ENCODE measurements at regions not wholly inside any gene's neighbourhood (a gene's known extent, or its start where the extent isn't known, plus 50 kb on each side); places are given as distances from the start of the nearest gene placed in this dataset.
"Not testable (repeated sequence)": the region's sequence is repeated elsewhere in the genome, so short reads cannot be mapped to it uniquely, and the experiment has no call there.

GRCh38 chr1:8118736-8119135 is 92.6 kb upstream of the ERRFI1 start:
- DNase-seq (ENCODE audit: low read depth), result not testable (repeated sequence)

DNA sequence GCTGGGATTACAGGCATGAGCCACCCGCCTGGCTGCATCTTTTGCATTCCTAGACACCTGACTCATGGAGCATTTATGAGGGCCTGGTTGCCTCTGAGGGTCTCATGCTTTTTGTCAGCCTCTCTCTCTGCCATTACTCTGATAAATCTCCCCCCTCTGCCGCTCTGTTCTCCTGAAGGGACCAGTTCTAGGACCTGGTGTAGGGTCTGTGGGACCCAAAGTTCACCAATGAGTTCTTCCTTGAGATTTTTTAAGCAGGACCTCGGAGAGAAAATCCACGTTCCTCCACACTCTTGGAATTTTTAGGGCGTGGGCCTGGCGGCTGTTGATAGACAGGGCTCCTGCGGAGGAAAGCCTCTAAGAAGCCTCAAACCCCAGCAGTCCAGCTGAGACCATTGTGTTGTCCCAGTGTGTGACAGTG is 91.9 kb upstream of the ERRFI1 start:
- peak; percentile 43 for DNase-seq (ENCODE audit: low read depth)

- peak; percentile 69 for DNase-seq (ENCODE audit: low read depth)
Observed at GRCh38 chr1:8116894-8117264, 90.8 kb upstream of the ERRFI1 start.

GRCh38 chr1:8115769-8116167 is 89.7 kb upstream of the ERRFI1 start:
- no peak for DNase-seq (ENCODE audit: low read depth)

DNA sequence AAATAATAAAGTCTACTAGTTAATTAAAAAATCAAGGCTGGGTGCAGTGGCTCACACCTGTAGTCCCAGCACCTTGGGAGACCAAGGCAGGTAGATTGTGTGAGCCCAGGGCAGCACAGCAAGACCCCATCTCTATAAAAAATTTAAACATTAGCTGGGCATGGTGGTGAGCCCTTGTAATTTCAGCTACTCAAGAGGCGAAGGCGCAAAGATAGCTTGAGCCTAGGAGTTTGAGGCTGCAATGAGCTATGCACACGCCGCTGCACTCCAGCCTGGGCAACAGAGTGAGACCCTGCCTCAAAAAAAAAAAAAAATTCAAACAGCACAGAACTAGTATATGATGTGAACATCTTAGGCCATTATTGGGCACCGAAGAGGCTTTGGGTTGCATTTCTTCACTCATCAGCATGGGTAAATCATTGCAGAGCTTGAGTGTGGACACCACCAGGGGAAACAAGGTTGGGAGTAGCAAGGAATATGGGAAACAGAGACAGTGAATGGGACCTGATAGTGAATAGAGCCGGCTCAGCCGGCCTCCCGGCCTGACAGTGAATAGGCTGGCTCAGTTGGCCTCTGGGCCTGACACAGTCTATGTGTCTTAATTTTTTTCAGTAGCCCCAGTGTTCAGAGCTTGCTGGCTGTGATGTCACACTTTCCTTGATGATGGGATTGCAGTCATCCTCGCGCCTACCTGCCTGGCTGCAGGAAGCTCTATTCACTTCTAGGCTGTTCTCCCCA is 89.1 kb upstream of the ERRFI1 start:
- DNase-seq (ENCODE audit: low read depth), result no peak

DNA sequence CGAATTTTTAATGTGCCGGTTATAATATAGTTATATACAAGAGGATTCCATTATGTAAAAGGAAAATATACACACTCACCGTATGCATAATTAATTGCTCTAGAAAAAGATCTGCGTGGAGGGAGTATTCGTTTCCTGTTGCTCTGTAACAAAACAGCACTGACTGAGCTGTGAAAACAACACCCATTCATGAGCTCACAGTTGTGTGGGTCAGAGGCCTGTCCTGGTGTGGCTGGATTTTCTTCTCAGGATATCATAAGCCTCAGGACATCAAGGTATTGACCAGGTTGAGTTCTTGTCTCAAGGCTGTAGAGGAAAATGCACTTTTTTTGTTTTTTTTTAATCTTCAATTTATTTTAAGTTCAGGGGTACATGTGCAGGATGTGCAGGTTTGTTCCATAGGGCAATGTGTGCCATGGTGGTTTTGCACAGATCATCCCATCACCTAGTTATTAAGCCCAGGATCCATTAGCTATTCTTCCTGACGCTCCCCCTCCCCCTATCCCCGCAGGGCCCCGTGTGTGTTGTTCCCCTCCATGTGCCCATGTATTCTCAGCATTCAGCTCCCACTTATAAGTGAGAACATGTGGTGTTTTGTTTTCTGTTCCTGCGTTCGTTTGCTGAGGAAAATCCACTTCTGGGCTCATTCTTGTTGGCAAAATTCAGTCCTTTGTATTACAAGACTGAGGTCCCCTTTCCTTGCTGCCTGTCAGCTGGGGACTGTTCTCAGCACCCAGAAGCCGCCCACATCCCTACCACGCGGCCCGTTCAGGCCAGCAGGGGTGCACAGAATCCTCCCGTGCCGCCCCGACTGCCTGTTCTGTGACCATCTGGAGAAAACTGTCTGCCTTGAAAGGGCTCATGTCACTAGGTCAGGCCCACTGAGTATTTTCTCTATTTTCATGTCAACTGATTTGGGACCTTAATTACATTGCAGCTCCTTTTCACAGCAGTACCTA is 87.4 kb upstream of the ERRFI1 start:
- DNase-seq (ENCODE audit: low read depth), result no peak

DNA sequence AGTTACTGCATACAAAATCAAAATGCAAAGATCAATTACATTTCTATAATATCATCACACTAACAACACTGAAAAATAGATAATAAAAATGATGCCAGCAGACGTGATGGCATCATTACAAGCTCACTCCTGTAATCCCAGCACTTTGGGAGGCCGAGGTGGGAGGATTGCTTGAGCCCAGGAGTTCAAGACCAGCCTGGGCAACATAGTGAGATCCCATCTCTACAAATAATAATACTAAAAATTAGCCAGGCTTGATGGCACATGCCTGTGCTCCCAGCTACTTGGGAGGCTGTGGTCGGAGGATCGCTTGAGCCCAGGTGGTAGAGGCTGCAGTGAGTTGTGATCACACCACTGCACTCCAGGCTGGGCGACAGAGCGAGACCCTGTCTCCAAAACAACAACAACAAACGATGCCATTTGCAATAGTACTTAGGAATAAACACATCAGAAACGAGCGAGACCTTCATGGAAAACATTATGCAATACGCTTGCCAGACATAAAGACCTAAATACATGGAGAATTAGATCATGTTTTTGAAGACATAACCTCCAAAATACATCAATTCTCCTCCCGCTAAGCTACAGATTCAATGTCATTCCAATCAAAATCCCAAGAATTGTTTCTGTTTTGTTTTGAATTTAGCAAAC is 86.6 kb upstream of the ERRFI1 start:
- DNase-seq (ENCODE audit: low read depth), result no peak

GRCh38 chr1:8111560-8111959 is 85.5 kb upstream of the ERRFI1 start:
- DNase-seq (ENCODE audit: low read depth), result no peak

- DNase-seq (ENCODE audit: low read depth), result no peak
Observed at GRCh38 chr1:8109216-8109615, 83.1 kb upstream of the ERRFI1 start.

GRCh38 chr1:8107897-8108296 is 81.8 kb upstream of the ERRFI1 start:
- DNase-seq (ENCODE audit: low read depth), result no peak

DNA sequence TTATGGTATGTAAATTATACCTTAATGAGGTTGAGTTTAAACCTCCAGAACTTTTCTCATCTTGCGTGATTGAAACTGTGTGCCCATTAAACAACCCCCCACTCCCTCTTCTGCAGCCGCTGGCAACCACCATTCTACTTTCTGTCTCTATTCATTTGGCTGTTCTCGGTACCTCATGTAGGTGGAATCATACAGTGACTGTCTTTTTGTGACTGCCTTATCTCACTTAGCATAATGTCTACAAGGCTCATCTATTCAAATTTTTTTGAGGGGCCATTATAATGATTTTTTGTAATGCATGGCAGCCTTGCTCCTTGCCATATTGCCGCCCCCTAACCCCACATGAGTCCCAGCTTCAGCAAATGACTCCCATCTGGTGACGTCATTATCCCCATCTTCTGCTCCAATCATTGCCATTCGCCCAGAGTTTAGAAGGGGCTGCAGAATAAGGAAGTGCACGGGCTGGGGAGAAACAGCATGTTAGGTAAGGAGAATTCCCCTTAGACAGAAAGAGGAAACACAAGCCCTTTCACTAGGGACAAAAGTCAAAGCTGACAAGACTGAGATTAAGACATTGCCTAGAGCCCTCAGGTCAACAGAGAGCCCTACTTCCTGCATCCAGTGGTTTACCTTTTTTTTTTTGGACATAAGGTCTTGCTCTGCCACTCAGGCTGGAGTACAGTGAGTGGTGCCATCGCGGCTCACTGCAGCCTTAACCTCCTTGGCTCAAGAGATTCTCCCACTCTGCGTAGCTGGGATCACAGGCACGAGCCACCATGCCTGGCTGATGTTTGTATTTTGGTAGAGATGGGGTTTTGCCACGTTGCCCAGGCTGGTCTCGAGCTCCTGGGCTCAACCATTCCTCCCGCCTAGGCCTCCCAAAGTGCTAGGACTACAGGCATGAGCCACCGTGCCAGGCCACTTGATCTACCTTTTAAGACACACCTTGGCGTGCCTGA is 78.4 kb upstream of the ERRFI1 start:
- no peak for DNase-seq (ENCODE audit: low read depth)

DNA sequence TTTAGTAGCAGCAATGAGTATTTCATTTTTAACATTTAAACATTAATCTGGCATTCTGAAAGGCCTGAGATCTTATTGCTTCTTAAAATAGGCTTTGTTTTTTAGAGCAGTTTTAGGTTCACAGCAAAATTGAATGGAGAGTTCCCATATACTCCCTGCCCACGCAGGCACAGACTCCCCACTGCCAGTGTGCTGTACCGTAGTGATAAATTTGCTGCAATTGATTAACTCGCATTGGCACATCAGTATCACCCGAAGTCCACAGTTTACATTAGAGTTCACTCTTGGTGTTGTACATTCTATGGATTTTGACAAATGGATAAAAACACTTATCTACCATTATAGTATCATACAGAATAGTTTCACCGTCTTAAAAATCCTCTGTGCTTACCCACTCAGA is 71.8 kb upstream of the ERRFI1 start:
- DNase-seq (ENCODE audit: low read depth), result no peak

- DNase-seq (ENCODE audit: low read depth), result peak; percentile 90
Observed at GRCh38 chr1:8097077-8097799, 71.1 kb upstream of the ERRFI1 start.

GRCh38 chr1:8096105-8097011 is 70.2 kb upstream of the ERRFI1 start:
- DNase-seq (ENCODE audit: low read depth), result peak; percentile 61

DNA sequence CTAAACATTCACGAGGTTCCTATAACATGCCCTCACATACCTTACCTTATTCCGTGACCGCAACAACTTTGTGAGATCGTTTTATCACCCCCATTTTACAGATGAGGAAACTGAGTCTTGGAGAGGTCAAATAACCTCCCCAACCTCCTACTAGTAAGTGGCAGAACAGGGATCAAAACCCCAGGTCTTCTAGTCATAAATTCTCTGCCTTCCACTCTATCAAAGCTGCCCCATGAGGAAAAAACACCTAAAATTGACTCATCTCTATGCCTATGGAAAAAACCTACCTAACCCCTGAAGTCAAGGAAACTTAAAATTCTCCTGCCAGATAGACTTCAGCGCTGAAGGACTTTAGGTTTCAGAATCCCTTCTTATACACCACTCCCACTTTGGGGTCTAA is 69.5 kb upstream of the ERRFI1 start:
- no peak for DNase-seq (ENCODE audit: low read depth)

DNA sequence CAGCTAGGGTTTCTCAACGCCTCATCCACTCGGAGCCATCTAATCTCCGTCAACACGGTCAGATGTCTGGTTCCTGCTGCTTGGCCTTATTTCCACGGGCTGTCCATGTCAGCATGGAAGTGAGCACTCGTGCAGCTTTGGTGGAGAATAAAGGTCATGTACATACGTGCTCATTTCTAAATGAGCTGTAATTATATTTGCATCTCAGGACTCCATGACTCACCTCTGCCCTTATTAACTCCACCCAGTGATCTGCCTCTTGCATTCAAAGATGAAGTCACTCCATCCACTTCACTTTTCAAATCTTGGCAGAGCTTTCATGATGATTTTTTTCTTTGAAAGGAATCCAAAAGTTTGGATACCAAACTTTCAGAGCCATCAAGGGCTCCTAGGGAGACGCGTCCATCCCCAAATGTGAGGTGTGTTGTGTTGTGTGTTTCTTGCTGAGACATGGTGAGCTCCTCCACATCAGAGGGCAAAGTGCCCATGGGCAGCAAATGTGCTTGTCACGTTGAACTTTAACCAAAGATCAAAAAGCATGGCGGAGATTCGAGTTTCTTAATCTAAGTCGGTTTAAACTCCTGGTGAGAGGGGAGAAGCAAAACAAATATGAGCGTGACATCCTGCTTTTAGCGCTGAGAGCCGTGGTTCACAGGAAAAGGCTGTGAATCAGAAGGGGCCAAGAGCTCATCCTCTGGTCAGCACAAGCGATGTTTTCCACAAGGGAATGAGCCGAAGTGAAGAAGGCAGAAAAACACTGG is 68.6 kb upstream of the ERRFI1 start:
- peak; percentile 76 for DNase-seq (ENCODE audit: low read depth)

DNA sequence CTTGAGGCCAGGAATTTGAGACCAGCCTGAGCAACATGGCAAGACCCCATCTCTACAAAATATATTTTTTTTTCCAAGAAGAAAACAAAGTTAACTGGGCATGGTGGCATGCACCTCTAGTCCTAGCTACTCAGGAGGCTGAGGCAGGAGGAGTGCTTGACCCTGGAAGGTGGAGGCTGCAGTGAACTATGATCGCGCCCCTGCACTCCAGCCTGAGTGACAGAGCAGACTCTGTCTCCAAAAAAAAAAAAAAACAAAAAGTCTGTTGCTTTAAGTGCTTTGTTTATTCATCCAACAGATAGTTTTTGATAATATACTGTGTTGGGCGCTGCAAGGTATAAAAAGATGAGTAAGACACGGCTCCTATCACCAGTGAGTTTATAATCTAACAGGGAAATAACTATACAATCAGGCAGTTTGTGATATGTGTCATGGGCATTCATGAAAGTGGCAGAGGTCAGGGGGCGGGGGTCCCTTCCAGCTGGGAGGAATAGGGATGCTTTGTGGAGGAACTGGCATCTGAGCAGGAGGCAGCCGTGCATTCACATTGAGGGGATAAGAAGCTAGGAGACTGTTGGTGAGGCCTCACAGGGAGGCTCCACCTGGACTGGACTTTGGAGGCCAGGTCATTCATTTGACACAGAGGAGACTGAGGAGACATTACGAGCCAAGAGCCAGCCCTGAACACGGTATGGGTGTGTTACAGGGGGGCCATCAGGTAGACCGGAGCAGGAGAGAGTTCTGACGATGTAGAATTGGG is 67.3 kb upstream of the ERRFI1 start:
- no peak for DNase-seq (ENCODE audit: low read depth)

DNA sequence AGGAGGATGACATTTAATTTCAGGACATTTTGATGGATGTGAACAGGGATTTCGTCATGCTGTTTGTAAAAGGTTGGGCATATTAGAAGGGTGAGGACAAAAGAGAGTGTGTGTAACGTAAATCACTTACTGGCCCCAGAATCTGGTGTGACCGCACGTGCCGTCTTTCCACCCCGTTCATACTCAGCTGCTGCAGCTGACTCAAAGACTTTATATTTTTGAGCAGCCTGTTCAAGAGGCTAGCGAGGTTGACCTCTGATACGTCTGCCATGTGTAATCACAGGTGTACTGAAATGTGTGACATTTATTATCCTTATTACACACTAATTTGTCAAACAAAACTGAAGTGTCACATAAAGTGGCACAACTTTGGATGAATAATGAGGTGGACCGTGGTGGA is 66.5 kb upstream of the ERRFI1 start:
- no peak for DNase-seq (ENCODE audit: low read depth)
